GM21737 (cell line): ENCODE measurements at regions not wholly inside any gene's neighbourhood (a gene's known extent, or its start where the extent isn't known, plus 50 kb on each side); places are given as distances from the start of the nearest gene placed in this dataset.

Source experiments
- ATAC-seq: cut with Tn5 transposase; IDR thresholded peaks from one replicate; pipeline ENCODE4 v1.9.1; 2021; ENCODE audit warnings: mild to moderate bottlenecking, moderate library complexity; ENCODE audit not compliant: unreplicated experiment

DNA sequence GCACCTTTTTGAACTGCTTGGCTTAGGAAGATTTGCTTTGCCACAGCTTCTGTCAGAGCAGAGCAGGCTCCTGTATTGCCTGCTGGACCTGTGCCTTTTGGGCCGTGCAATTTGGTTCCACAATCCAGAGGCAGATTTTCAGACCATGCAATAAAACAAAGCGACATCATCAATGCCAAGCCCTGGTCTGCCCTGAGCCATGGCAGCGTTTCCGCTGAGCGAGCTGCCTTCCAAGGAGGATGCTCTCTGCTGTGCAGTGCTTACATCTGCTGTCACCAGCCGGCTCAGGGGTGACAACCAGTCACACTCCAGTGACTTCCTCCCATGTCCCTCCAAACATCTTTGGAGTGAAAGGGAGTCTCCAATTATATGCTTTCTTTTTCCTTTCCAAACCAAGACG lies 282.2 kb downstream of the CDH26 start:
- no peak for ATAC-seq

DNA sequence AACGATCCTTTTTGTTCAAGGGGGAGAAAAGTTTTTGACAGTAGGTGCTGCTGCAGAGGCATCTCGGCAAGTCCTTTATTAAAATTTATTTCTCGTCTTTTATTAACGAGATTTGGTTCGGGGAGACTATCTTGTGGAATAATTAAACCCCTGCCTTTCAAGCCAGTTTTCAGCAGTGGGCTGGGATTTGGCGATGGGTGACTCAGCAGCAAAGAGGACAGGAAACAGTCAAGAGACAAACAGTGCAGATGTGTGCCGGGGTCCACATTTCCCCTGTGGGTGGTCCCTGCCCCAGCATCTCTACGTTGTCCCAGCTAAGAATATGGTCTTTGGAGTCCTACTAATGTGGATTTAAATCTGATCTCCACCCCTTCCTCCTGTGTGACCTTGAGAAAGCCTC lies 282.8 kb downstream of the CDH26 start:
- no peak for ATAC-seq

DNA sequence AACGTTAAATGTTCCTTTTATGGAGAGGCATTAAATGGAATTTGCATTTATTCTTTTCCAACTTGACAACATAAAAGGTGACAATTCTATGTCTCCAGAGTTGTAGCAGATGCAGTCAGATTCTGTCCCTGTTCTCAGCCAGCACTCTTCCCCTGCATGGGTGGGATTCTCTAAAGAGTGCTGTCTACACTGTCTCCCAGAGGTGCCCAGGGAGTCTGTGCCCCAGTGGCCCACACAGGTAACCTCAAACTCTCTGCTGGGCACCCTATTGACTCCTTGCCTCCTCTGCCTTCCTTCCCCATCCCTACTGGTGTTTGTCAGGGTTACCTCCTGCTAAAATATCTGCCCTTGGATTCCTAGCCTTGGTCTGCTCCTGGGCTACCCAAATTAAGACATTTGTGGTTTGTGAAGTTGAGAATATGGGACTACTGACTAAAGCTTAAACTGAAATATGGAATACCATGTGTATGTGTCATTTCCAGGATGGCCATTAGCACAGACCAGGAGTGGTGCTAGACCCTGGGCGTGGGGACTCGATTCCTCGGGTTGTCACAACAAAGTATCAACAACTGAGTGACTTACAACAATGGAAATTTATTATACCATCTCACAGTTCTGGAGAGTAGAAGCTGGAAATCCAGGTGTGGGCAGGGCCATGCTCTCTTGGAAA lies 284.7 kb downstream of the CDH26 start:
- no peak for ATAC-seq

DNA sequence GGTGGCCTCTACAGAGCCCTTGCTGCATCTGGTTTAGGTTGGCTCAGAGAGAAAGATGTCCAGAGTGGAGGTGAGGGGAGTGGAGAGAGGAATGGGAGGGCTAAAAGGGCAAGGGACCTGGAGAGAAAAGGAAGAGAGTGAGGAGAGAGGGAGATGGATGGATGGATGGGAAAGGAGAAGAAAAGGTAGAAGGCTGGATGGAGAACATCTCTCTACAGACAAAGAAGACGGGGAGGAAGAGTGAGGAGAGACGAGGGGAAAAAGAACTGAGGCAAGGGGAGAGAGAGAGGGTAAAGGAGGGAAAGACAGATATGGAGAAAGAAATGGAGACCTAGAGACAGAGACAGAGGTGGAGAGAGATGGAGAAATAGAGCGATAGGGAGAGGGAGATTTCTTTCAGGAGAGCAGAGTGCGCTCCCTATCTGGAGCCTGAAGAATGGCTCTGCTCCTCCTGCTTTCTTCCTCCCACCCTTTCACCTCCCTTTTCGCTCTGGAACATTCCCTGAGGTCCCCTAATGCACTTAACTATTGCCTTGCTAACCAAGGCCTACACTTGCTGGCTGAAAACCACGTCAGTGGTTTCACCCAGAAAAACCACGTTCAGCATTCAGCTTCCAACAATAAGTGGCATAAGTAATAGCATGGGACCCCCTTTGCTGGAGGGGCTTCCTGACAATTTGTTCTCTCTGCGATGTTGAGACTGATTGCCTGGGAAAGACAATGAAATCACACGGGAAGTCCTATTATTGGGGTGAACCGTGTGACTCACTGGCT lies 286.3 kb downstream of the CDH26 start:
- ATAC-seq = no peak

DNA sequence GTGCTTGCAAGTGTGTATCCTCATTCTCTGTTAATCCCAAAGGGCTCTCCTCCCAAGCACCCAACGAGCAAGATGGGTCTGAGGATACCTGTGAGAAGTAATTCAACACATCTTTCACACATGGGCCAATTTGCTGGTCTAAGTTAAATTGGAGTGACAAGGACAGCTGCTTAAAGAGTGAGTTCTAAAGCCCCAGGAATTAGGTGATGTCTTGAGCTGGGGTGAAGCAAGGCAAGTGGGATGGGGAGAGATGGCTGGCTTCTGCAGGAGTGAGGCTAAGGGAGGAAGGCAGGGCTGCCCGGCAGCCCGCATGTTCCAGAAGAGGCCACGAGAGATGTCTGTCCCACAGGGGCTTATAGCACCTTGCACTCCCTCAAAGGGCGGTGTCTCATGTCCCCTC lies 288.5 kb downstream of the CDH26 start:
- ATAC-seq = no peak

DNA sequence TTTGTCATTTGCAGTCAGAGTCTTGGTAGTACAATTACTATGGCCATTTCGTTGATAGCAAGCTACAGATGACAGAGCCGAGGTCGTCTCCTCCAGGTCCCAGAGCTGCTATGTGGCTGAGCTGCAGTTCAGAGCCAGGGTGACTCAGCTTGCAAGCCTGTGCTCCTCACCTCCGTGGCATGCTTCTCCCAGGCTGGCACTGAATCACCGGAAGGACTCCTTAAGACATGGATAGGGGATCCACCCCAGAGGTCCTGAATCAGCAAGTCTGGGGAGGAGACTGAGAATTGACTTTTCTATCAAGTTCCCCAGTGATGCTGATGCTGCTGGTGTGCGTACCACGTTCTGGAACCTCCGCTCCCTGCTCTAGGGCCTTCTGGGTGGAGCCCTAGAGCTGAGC lies 291.2 kb downstream of the CDH26 start:
- ATAC-seq = no peak

DNA sequence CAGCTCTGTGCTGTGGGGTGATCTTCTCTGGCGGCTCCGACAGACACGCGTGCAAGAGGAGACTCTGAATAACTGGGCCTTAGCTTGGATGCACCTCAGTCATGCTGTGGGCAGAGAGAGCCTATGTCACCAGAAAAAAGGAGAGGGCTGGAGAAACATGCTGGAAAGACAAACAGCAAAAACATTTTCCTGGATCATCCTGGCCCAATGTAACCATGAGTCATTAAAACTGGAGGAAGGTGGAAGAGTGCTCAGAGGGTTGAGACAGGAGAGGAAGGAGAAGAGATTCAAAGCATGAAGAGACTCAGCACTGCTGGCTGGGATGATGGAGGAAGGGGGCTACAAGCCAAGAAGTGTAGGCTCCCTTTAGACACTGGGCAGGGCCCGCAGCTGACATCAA lies 292.0 kb downstream of the CDH26 start:
- ATAC-seq = no peak

DNA sequence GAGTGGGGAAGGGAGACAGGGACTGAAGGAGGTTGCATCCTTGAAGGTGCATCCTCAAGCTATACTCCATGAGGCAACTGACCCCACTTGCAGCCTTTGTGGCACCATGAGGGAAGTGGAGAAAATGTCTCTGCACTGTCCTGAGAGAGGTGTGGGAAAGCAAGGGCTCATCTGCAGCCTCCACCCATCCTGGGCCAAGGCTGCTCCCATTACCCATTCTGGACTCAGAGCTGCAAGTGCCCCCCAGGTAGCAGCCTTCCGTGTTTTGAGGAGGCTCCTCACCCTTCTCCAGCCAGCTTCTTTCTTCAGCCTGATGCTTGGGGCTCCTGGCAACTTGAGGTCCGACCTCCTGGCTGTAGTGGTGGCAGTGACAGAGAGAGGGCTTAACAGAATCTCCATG lies 294.6 kb downstream of the CDH26 start:
- no peak for ATAC-seq

DNA sequence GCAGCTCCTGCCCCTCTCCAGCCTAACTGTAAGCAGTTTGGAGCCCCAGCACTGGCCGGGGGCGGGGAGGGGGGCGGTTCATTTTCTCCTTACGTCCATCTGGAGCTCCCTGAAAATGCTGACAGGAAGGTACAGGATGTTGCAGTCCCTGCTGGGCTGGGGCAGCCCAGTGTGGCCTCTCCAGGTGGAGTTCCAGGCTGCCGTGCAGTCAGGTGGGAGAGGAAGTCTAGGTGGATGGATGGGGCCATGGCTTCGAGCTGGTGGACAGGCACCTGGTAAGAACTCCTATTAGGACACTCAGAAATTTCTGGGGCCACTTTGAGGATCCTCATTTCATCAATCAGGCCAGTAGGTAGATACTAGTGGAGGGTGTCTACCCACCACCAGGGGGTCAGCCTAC lies 295.2 kb downstream of the CDH26 start:
- ATAC-seq = no peak

DNA sequence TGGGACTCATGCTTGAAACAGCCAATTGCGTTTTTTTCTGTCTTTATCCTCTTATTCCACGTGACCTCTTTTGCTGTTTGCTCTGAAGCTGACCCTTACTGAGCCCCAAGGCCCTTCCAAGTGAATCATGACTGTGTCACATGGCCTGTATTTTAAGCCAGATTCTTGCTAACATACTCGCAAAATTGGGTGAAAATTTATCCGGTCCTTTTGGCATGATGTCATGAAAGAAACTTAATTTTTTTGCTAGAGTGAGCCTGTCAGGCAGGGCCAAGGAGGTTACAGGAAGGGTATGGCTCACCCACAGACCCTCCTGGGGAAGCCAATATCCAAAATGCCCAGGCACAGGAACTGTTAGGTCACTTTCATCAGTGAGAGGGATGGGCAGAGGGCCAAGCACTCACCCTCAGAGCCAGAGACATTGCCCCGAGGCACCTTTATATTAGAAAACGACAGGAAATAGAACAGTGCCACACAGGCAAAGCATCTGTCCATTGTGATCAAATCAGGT lies 296.7 kb downstream of the CDH26 start:
- ATAC-seq = no peak

DNA sequence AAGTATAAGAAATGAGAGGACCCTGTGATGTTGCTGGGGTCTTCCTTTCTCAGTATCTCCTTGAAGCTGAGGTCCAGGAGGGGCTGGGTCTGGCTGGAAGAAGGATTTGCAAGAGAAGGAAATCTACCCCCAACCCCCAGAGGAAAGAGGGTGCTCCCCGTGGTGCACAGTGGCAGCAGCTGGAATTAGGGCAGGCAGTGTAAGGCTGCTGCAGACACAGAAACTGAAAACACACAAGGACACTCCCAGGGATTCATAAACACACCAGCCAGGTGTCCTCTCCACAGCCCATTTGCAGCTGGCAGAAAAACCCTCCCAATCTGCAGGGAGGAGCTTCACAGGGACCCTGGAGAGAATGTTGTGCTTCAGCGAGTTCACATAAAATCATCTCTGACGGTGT lies 297.2 kb downstream of the CDH26 start:
- ATAC-seq = no peak

DNA sequence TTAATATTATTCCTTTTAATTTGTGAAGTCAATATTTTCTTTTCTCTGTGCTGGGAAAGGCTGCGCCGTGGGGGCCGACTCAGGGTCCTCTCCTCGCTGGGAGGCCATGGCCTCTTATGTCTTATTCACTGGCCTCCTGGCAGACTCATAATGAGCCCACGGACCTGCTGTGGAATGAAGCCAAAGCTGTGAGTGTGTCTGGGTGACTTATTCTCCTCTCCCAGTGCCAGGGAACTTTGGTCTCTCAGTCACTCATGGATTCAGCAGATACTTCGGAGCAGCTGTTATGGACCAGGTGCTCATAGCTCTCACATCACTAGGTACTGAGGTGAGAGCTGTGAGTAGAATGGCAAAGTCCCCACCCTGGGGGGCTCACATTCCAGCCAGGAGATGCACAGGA lies 297.6 kb downstream of the CDH26 start:
- no peak for ATAC-seq

DNA sequence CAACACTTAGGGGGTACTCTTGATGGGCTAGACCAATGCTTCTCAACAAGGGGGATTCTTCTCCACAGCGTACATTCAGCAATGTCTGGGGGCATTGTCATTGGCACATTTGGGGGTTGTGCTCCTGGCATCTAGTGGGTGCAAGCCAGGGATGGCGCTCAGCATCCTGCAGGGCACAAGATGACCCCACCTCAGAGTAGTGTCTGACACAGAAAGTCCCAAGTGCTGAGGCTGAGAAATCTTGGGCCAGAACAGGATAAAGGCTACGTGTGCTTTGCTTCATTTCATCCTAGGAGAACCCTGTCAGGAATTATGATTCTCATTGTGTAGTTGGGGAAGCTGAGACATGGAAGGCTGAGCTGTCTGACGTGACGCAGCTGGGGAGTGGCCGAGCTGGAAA lies 298.6 kb downstream of the CDH26 start:
- no peak for ATAC-seq

DNA sequence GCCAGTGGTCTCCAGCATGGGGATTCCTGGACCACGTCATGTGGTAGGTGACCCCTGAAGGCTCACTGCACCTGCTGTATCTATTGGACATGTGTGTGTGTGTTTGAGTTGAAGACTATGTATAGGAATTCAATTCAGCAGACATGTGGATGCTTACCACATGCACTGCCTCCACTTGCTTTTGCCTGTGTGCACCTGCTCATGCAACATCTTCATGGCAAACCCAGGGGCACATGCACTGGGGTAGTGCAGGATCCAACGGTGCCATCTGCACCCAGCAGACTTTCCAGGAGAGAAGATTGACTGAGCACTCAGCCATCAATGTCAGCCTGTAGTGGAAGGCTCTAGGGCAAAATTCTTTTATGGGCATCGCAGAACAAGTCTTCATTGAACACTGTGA lies 299.4 kb downstream of the CDH26 start:
- ATAC-seq = no peak

DNA sequence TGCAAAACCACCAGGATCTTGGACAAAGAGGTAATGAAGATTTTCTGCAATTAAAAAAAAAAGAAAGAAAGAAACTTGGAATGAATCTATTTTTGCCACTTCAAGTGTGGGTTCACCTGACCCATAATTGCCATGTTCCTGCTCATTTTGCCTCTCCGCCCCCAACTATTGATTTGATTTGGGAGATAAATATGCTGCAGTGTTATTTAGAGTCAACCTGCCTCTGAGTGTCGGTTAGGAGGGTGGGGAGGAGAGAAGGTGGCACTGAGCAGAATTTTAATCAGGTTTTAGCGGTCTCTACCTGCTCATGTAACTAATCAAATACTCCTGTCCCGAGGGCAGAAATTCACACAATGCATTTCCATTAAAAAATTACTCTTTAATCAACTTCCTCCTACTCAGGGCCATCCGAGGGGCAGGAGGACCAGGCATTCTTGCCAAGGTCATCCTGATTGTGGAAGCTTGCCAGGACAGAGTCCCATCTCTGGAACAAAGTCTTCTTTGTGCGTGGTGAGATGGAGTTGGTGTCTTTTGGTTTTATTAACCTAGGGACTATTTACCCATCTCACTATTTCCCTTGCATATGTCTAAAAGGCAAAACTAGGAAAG lies 300.1 kb downstream of the CDH26 start:
- no peak for ATAC-seq

DNA sequence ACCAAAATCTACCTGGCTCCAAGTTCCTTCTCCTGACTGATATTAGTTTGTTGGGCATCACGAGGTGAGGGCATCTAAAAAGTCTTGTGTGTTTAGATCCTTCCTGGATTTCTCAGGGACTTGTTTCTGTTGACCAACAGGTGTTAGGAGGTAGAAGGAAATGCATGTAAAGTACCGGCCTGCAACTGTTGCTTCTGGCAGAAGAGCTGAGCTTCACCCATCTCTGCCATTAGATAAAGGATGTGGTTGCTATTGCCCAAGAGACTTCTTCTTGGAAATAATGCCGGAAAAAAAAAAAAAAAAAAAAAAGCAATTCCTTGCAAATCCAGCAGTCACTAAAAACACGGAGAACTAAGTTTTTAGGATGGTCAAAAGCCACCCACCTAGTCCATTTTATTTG lies 303.1 kb downstream of the CDH26 start:
- ATAC-seq = no peak

DNA sequence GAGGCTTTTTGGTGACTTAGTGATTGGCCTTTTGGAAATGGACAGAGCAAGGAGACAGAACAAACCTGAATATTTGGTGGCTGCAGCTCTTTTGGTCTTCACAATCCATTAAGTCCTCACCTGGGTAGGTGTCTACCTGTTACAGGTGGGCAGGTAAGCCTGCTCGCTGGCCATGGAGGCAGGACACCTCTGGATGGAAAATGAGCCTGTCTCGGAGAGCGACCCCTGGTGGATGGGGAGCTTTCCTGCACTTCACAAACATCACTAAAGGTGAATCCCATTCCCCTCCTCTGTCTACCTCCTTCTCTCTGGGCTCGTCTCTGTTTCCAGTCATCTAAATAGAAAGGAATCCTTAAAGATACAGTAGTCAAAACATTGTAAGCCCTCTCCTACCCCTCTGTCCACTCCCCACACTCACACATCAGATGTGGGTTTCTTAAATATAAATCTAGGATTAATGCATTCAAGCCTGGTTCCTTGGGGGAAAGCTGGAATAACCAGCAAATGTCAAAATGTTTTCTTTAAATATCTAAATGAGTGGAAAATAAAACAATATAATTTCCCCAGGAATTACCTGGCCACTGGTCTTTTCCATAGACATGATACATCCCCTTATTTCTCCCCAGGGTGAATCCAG lies 304.9 kb downstream of the CDH26 start:
- no peak for ATAC-seq

DNA sequence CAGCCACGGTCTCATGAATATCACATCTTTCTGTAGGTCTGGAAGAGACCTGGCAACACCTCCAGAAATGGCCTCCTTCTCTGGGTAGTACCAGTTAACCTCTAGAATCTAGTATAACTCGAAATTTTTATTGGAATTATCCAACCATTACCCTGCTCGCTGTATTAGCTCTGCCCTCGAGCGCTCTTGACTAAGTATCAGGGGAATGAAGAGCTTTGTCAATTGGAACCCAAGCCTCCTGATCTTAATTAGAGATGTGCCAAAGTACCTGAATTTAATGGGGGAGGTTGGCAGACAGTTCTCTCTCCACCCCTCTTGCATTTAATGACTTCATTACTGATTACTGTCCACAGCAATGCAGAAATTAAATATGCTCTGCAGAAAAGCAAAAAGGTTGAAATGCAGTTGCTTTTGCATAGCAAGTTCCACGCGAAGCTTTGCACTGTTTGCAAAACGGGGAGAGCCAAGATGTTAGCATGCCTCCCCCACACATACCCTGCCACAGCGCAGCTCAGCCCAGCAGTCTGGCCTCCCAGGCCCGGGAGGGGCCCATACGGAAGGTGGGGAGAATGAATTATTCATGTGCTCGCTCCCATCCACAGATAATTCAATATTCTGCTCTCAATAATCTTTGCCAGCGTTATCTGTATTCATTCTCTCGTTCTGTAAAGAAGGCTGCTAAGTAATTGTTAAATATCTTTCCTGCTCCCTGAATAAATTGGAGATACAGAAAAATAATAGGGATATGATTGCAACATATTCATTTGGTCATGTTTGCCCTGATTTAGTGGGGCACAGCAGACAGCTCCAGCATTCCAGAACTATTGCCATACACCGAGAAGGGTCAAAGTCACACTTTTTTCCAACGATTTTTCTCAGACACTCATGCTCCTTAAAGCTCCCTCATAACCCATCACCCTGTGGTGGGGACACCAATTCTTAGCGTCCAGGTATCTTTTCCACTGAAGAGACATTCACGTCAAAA lies 305.8 kb downstream of the CDH26 start:
- no peak for ATAC-seq

DNA sequence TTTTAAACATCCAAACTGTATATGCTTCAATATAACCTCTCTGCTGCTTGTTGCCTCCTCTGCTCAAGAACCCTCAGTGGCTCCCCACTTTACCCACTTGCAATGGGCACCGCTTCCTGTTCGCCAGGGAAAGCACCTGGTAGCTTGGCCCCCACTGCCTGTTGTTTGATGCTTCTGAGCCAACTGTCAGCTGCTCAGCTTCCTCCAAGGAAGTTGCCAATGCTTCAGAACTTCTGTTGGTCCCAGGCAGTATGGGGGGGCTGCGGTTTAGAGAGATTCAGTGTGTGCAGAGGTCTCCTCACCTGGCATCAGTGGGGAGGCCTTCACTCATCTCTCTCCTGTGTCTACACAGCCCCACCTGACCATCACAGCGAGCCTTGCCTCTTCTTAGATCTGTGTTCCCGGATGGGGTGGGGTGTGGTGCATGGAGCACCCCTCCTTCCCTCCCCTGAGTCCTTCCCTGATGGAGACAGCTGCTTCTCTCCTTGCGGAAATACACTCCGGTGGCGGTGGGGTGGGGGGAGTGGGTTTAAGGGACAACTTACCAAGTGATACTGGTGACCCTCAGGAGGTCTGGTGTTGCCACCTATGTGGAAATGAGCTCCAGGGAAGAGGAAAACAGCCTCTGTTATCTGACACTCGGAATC lies 308.1 kb downstream of the CDH26 start:
- no peak for ATAC-seq

DNA sequence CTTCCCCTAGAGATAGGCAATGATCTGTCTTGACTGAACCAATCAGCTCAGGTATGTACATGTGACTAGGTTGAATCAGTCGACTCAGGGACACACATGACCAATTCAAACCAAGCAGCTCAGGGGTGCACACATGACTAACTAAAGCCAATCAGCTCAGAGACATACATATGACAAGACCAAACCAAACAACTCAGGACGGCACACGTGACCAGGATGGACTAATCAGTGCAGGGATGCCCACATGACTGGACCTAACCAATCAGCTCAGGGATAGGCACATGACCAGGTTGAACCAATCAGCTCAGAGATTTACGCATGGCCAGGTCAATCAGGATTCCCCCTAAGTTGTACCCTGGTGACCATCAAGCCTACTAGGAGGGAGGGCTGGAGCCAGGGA lies 310.3 kb downstream of the CDH26 start:
- ATAC-seq = no peak
